Vagina (tissue), 2 donors: ENCODE measurements at regions not wholly inside any gene's neighbourhood (a gene's known extent, or its start where the extent isn't known, plus 50 kb on each side); places are given as distances from the start of the nearest gene placed in this dataset.

ENCODE experiments used
- DNase-seq, 2 donors: peaks; one replicate each; pipeline ENCODE4 v3.0.0-alpha.2; 2017; ENCODE audit errors: extremely low spot score in 2 of 2
- H3K27ac ChIP-seq: fragments of 200-600 bp; sonication (generic); one replicate; pipeline ENCODE4 v1.5.1; 2019
- H3K27me3 ChIP-seq: fragments of 200-600 bp; sonication (generic); one replicate; pipeline ENCODE4 v1.5.1; 2019
- H3K36me3 ChIP-seq, 2 donors: fragments of 200-600 bp; sonication (generic); one replicate each; pipeline ENCODE4 v1.5.1; 2017 to 2019
- H3K4me1 ChIP-seq: fragments of 200-600 bp; sonication (generic); one replicate; pipeline ENCODE4 v1.5.1; 2019
- H3K4me3 ChIP-seq, 2 donors: fragments of 200-600 bp; sonication (generic); 1 replicate in 1 of 2; 2 replicates in 1 of 2; pipeline ENCODE4 v1.5.1; 2016 to 2019
- H3K9me3 ChIP-seq: fragments of 200-600 bp; sonication (generic); one replicate; pipeline ENCODE4 v1.5.1; 2019
- POLR2A ChIP-seq, 2 donors: fragments of 450-650 bp; IDR thresholded peaks; one replicate each; pipeline ENCODE4 v1.6.1; 2017; ENCODE audit warnings: antibody characterized with exemption in 2 of 2, mild to moderate bottlenecking in 2 of 2, moderate library complexity in 2 of 2
- POLR2AphosphoS5 ChIP-seq, 2 donors: sonication (generic); formaldehyde crosslinking; IDR thresholded peaks; one replicate each; pipeline ENCODE4 v1.9.0; 2017; ENCODE audit warnings: antibody characterized with exemption in 2 of 2, mild to moderate bottlenecking in 2 of 2, low read depth in 1 of 2; ENCODE audit not compliant: insufficient read depth in 1 of 2
- intact Hi-C: fragments of 100-400 bp; cut with DNase I; formaldehyde crosslinking; loops from one replicate; pipeline ENCODE4 v1.15.1; 2023
- TF ChIP-seq, protein P1 (sequence below), 3 experiments: fragments of 450-650 bp in 2 of 3; fragments of 200-600 bp in 1 of 3; sonication (generic) in 1 of 3; IDR thresholded peaks; one replicate each; pipeline ENCODE4 v1.5.1; 2017 to 2019; ENCODE audit warnings: antibody characterized with exemption in 3 of 3, mild to moderate bottlenecking in 2 of 3, moderate library complexity in 2 of 3

GRCh38 chr18:41587976-41588375, 367.1 kb upstream of the PIK3C3 start:
- intact Hi-C loops: no loop called here

DNA sequence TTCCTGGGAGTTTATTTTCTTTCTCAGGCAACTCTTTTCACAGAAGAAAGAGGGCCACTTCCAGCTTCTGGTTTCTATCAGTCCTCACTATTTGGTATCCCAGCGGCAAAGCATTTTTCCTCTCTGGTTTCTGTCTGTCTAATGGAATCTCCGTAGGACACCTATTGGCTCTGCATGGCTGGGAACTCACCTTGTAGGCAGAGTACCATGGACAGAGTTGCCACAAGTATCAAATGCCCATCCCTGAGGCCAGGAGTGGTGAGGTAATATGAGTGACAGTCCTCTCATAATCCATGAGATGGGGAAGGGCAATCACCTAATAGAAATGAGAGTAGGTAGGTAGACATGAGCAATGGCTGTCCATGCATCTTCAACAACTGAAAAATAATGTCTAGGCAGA, 369.5 kb upstream of the PIK3C3 start:
- DNase-seq: no peak
- no peak for TF ChIP-seq POLR2AphosphoS5 (IDR thresholded peaks at IDR 0.05; ENCODE audit: insufficient read depth in 1 of 2, low read depth in 1 of 2)
- no peak for TF ChIP-seq POLR2A (IDR thresholded peaks at IDR 0.05)
- TF ChIP-seq, protein P1, sequence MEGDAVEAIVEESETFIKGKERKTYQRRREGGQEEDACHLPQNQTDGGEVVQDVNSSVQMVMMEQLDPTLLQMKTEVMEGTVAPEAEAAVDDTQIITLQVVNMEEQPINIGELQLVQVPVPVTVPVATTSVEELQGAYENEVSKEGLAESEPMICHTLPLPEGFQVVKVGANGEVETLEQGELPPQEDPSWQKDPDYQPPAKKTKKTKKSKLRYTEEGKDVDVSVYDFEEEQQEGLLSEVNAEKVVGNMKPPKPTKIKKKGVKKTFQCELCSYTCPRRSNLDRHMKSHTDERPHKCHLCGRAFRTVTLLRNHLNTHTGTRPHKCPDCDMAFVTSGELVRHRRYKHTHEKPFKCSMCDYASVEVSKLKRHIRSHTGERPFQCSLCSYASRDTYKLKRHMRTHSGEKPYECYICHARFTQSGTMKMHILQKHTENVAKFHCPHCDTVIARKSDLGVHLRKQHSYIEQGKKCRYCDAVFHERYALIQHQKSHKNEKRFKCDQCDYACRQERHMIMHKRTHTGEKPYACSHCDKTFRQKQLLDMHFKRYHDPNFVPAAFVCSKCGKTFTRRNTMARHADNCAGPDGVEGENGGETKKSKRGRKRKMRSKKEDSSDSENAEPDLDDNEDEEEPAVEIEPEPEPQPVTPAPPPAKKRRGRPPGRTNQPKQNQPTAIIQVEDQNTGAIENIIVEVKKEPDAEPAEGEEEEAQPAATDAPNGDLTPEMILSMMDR (IDR thresholded peaks at IDR 0.05): no peak
- no peak overlapping the region for H3K4me3 ChIP-seq
- no peaks in the 10 kb centered on the region for H3K9me3 ChIP-seq
- intact Hi-C loops: no loop called here
- H3K4me1 ChIP-seq: no peaks in the 10 kb centered on the region
- no peaks in the 10 kb centered on the region for H3K27me3 ChIP-seq
- no peak overlapping the region for H3K27ac ChIP-seq
- H3K36me3 ChIP-seq: no peaks in the 10 kb centered on the region

More at GRCh38 chr18:41587976-41588375, 367.1 kb upstream of the PIK3C3 start:
- Histone ChIP-seq H3K9me3 (no peaks in the 10 kb centered on the region), H3K27ac (no peak overlapping the region), H3K36me3 (no peaks in the 10 kb centered on the region), H3K4me3 (no peak overlapping the region), H3K4me1 (no peaks in the 10 kb centered on the region), H3K27me3 (no peaks in the 10 kb centered on the region)
- no peak for DNase-seq
- TF ChIP-seq POLR2AphosphoS5 (IDR thresholded peaks at IDR 0.05; ENCODE audit: insufficient read depth in 1 of 2, low read depth in 1 of 2): no peak
- TF ChIP-seq, protein P1 (IDR thresholded peaks at IDR 0.05): no peak
- no peak for TF ChIP-seq POLR2A (IDR thresholded peaks at IDR 0.05)

DNA sequence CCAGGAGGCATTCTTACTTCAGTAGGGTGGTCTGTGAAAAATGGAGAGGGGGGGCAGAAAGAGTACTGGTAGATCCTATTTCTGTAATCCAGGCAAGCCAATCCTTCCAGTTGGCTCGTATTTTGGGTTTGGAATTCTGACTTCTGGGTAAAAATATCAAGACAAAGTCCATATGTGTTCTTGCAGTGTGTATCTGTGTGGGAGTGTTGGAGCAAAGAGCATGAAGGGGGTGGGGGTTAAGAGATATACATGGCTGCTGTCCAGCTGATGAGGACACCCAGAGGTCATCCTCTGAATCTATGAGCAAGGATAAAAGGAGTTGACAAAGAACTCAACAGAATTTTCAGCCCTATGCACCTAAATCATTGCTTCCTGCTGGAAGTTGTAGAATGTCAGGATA, 375.8 kb upstream of the PIK3C3 start:
- no peak overlapping the region for H3K27ac ChIP-seq
- DNase-seq: no peak
- H3K9me3 ChIP-seq: no peaks in the 10 kb centered on the region
- no peaks in the 10 kb centered on the region for H3K4me1 ChIP-seq
- no peaks in the 10 kb centered on the region for H3K36me3 ChIP-seq
- no peak overlapping the region for H3K4me3 ChIP-seq
- intact Hi-C loops: no loop called here
- no peaks in the 10 kb centered on the region for H3K27me3 ChIP-seq
- TF ChIP-seq, protein P1 (IDR thresholded peaks at IDR 0.05): no peak
- TF ChIP-seq POLR2A (IDR thresholded peaks at IDR 0.05) (no peak), POLR2AphosphoS5 (IDR thresholded peaks at IDR 0.05; ENCODE audit: insufficient read depth in 1 of 2, low read depth in 1 of 2) (no peak)

DNA sequence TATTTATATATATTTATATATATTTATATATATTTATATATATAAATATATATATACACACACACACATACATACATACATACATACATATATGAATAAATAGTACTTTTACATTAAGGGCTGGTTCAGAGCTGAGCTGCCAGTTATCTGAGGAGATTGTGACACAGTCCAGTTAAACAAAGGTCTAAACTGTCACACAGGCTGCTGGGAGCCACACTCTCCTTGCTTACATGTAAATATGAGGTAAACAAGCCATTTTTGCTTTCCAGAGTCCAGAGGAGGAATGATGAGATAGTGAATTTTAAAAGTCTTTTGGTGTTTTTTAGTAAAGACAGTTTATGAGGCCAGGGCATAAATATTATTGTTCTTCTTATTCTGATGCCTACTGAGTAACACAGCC, 377.5 kb upstream of the PIK3C3 start:
- Histone ChIP-seq H3K9me3 (no peaks in the 10 kb centered on the region), H3K4me1 (no peaks in the 10 kb centered on the region), H3K27me3 (no peaks in the 10 kb centered on the region), H3K36me3 (no peaks in the 10 kb centered on the region), H3K4me3 (no peak overlapping the region), H3K27ac (no peak overlapping the region)
- no peak for DNase-seq
- TF ChIP-seq, protein P1 (IDR thresholded peaks at IDR 0.05): no peak
- TF ChIP-seq POLR2AphosphoS5 (IDR thresholded peaks at IDR 0.05; ENCODE audit: insufficient read depth in 1 of 2, low read depth in 1 of 2): no peak
- TF ChIP-seq POLR2A (IDR thresholded peaks at IDR 0.05): no peak
- intact Hi-C loops: no loop called here

DNA sequence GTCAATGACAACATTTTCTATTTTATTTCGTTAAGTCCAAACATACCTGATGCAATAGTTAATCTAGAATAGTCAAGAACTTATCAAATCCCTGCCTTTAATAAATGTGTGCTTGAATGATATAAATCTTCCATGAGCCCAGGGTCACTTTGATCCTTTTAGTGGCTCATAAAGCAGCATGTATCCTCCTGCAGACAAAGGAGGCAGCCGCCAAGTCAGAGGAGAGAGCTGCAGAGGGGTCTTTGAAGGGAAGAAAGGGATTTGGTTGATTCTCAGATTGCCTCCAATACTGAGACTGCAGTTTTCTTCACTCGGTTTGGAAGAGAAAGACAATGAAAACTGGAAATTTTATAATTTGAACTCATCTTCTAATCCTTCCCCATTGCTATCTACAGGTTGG, 378.4 kb upstream of the PIK3C3 start:
- no peak for DNase-seq
- Histone ChIP-seq H3K4me3 (no peak overlapping the region), H3K9me3 (no peaks in the 10 kb centered on the region), H3K36me3 (no peaks in the 10 kb centered on the region), H3K4me1 (no peaks in the 10 kb centered on the region), H3K27ac (no peak overlapping the region), H3K27me3 (no peaks in the 10 kb centered on the region)
- intact Hi-C loops: no loop called here
- TF ChIP-seq POLR2A (IDR thresholded peaks at IDR 0.05) (no peak), POLR2AphosphoS5 (IDR thresholded peaks at IDR 0.05; ENCODE audit: insufficient read depth in 1 of 2, low read depth in 1 of 2) (no peak)
- TF ChIP-seq, protein P1 (IDR thresholded peaks at IDR 0.05): no peak
